ENCODE measurements at regions not wholly inside any gene's neighbourhood (a gene's known extent, or its start where the extent isn't known, plus 50 kb on each side); places are given as distances from the start of the nearest gene placed in this dataset.
"Not testable (repeated sequence)": the region's sequence is repeated elsewhere in the genome, so short reads cannot be mapped to it uniquely, and the experiment has no call there.

- H3K9me3 ChIP-seq (ENCODE audit: control insufficient read depth, low read length, poor library complexity, severe bottlenecking); H3K4me1 Mint-ChIP-seq; H3K4me3 Mint-ChIP-seq; H3K27ac Mint-ChIP-seq; H3K36me3 Mint-ChIP-seq (ENCODE audit: low read depth); ATAC-seq; DNase-seq; H3K27me3 Mint-ChIP-seq: not testable (repeated sequence)
Measured at GRCh38 chr18:57949335-57949734, 94.7 kb upstream of the NEDD4L start.

GRCh38 chr18:57947117-57947516 is 96.9 kb upstream of the NEDD4L start:
- no peaks in the 10 kb centered on the region for H3K4me1 Mint-ChIP-seq
- ATAC-seq (no peak), DNase-seq (no peak)
- H3K27ac Mint-ChIP-seq = no peak overlapping the region
- H3K9me3 ChIP-seq (ENCODE audit: control insufficient read depth, low read length, poor library complexity, severe bottlenecking) = no peaks in the 10 kb centered on the region
- H3K36me3 Mint-ChIP-seq (ENCODE audit: low read depth) = no peaks in the 10 kb centered on the region
- peaks cover 24% of the 10 kb centered on the region for H3K27me3 Mint-ChIP-seq
- H3K4me3 Mint-ChIP-seq = no peak overlapping the region

- peaks cover 34% of the 10 kb centered on the region for H3K27me3 Mint-ChIP-seq
- H3K9me3 ChIP-seq (ENCODE audit: control insufficient read depth, low read length, poor library complexity, severe bottlenecking) = no peaks in the 10 kb centered on the region
- H3K4me1 Mint-ChIP-seq = no peaks in the 10 kb centered on the region
- no peak overlapping the region for H3K27ac Mint-ChIP-seq
- no peaks in the 10 kb centered on the region for H3K36me3 Mint-ChIP-seq (ENCODE audit: low read depth)
- ATAC-seq = no peak
- H3K4me3 Mint-ChIP-seq = no peak overlapping the region
- no peak for DNase-seq
Measured at GRCh38 chr18:57943723-57944122, 100.3 kb upstream of the NEDD4L start.

- no peak overlapping the region for H3K27ac Mint-ChIP-seq
- H3K4me1 Mint-ChIP-seq = no peaks in the 10 kb centered on the region
- no peaks in the 10 kb centered on the region for H3K36me3 Mint-ChIP-seq (ENCODE audit: low read depth)
- H3K27me3 Mint-ChIP-seq = peaks cover 38% of the 10 kb centered on the region
- ATAC-seq (no peak), DNase-seq (no peak)
- no peaks in the 10 kb centered on the region for H3K9me3 ChIP-seq (ENCODE audit: control insufficient read depth, low read length, poor library complexity, severe bottlenecking)
- H3K4me3 Mint-ChIP-seq = no peak overlapping the region
Measured at GRCh38 chr18:57942493-57942892, 101.5 kb upstream of the NEDD4L start.

- Mint-ChIP-seq H3K36me3 (ENCODE audit: low read depth) (no peaks in the 10 kb centered on the region), H3K4me1 (no peaks in the 10 kb centered on the region), H3K27me3 (peaks cover 42% of the 10 kb centered on the region), H3K4me3 (no peak overlapping the region), H3K27ac (no peak overlapping the region)
- ATAC-seq (no peak), DNase-seq (no peak)
- no peaks in the 10 kb centered on the region for H3K9me3 ChIP-seq (ENCODE audit: control insufficient read depth, low read length, poor library complexity, severe bottlenecking)
Measured at GRCh38 chr18:57941841-57942489, 102.1 kb upstream of the NEDD4L start.

GRCh38 chr18:57940166-57940660 is 103.8 kb upstream of the NEDD4L start:
- ATAC-seq = no peak
- no peaks in the 10 kb centered on the region for H3K4me1 Mint-ChIP-seq
- peaks cover 43% of the 10 kb centered on the region for H3K27me3 Mint-ChIP-seq
- DNase-seq = no peak
- H3K4me3 Mint-ChIP-seq = no peak overlapping the region
- H3K36me3 Mint-ChIP-seq (ENCODE audit: low read depth) = no peaks in the 10 kb centered on the region
- no peaks in the 10 kb centered on the region for H3K9me3 ChIP-seq (ENCODE audit: control insufficient read depth, low read length, poor library complexity, severe bottlenecking)
- no peak overlapping the region for H3K27ac Mint-ChIP-seq

- H3K27me3 Mint-ChIP-seq = peaks cover 12% of the 10 kb centered on the region
- H3K27ac Mint-ChIP-seq; H3K4me1 Mint-ChIP-seq; H3K9me3 ChIP-seq (ENCODE audit: control insufficient read depth, low read length, poor library complexity, severe bottlenecking); H3K36me3 Mint-ChIP-seq (ENCODE audit: low read depth); ATAC-seq; H3K4me3 Mint-ChIP-seq; DNase-seq: not testable (repeated sequence)
Measured at GRCh38 chr18:57934375-57934774, 109.7 kb upstream of the NEDD4L start.

GRCh38 chr18:57931038-57931437 is 113.0 kb upstream of the NEDD4L start:
- Mint-ChIP-seq H3K27ac (no peak overlapping the region), H3K27me3 (no peaks in the 10 kb centered on the region), H3K4me1 (peaks cover 6% of the 10 kb centered on the region), H3K4me3 (no peak overlapping the region), H3K36me3 (ENCODE audit: low read depth) (no peaks in the 10 kb centered on the region)
- H3K9me3 ChIP-seq (ENCODE audit: control insufficient read depth, low read length, poor library complexity, severe bottlenecking) = no peaks in the 10 kb centered on the region
- no peak for DNase-seq
- ATAC-seq = no peak

- no peaks in the 10 kb centered on the region for H3K9me3 ChIP-seq (ENCODE audit: control insufficient read depth, low read length, poor library complexity, severe bottlenecking)
- DNase-seq (no peak), ATAC-seq (no peak)
- Mint-ChIP-seq H3K36me3 (ENCODE audit: low read depth) (no peaks in the 10 kb centered on the region), H3K27me3 (no peaks in the 10 kb centered on the region), H3K4me1 (peaks cover 6% of the 10 kb centered on the region), H3K4me3 (no peak overlapping the region), H3K27ac (no peak overlapping the region)
Measured at GRCh38 chr18:57930476-57930875, 113.5 kb upstream of the NEDD4L start.

- Mint-ChIP-seq H3K4me1 (peaks cover 6% of the 10 kb centered on the region), H3K27me3 (no peaks in the 10 kb centered on the region), H3K36me3 (ENCODE audit: low read depth) (no peaks in the 10 kb centered on the region), H3K27ac (no peak overlapping the region), H3K4me3 (no peak overlapping the region)
- DNase-seq = no peak
- no peaks in the 10 kb centered on the region for H3K9me3 ChIP-seq (ENCODE audit: control insufficient read depth, low read length, poor library complexity, severe bottlenecking)
- no peak for ATAC-seq
Measured at GRCh38 chr18:57929922-57930321, 114.1 kb upstream of the NEDD4L start.

- Mint-ChIP-seq H3K27me3 (peaks cover 8% of the 10 kb centered on the region), H3K27ac (no peak overlapping the region), H3K4me1 (peaks cover 6% of the 10 kb centered on the region), H3K36me3 (ENCODE audit: low read depth) (no peaks in the 10 kb centered on the region), H3K4me3 (no peak overlapping the region)
- no peaks in the 10 kb centered on the region for H3K9me3 ChIP-seq (ENCODE audit: control insufficient read depth, low read length, poor library complexity, severe bottlenecking)
- no peak for ATAC-seq
- no peak for DNase-seq
Measured at GRCh38 chr18:57928466-57928865, 115.6 kb upstream of the NEDD4L start.

GRCh38 chr18:57927511-57927910 is 116.5 kb upstream of the NEDD4L start:
- H3K4me1 Mint-ChIP-seq = peaks cover 6% of the 10 kb centered on the region
- H3K4me3 Mint-ChIP-seq = no peak overlapping the region
- peaks cover 9% of the 10 kb centered on the region for H3K27me3 Mint-ChIP-seq
- ATAC-seq (no peak), DNase-seq (no peak)
- no peak overlapping the region for H3K27ac Mint-ChIP-seq
- H3K36me3 Mint-ChIP-seq (ENCODE audit: low read depth) = no peaks in the 10 kb centered on the region
- H3K9me3 ChIP-seq (ENCODE audit: control insufficient read depth, low read length, poor library complexity, severe bottlenecking) = no peaks in the 10 kb centered on the region

- Mint-ChIP-seq H3K27ac (no peak overlapping the region), H3K4me1 (no peaks in the 10 kb centered on the region), H3K4me3 (no peak overlapping the region), H3K27me3 (peaks cover 9% of the 10 kb centered on the region), H3K36me3 (ENCODE audit: low read depth) (no peaks in the 10 kb centered on the region)
- no peak for ATAC-seq
- no peak for DNase-seq
- H3K9me3 ChIP-seq (ENCODE audit: control insufficient read depth, low read length, poor library complexity, severe bottlenecking) = no peaks in the 10 kb centered on the region
Measured at GRCh38 chr18:57925706-57926105, 118.3 kb upstream of the NEDD4L start.

GRCh38 chr18:57923611-57924010 is 120.4 kb upstream of the NEDD4L start:
- DNase-seq (no peak), ATAC-seq (no peak)
- Mint-ChIP-seq H3K4me1 (no peaks in the 10 kb centered on the region), H3K27ac (no peak overlapping the region), H3K4me3 (no peak overlapping the region), H3K36me3 (ENCODE audit: low read depth) (no peaks in the 10 kb centered on the region), H3K27me3 (peaks cover 9% of the 10 kb centered on the region)
- H3K9me3 ChIP-seq (ENCODE audit: control insufficient read depth, low read length, poor library complexity, severe bottlenecking) = no peaks in the 10 kb centered on the region

Data from T-helper 17 cell (primary cell).